OCI-LY7 (cell line): ENCODE measurements at regions not wholly inside any gene's neighbourhood (a gene's known extent, or its start where the extent isn't known, plus 50 kb on each side); places are given as distances from the start of the nearest gene placed in this dataset.

Experiments
- EZH2phosphoT487 ChIP-seq: fragments of 200-600 bp; sonication (generic); IDR thresholded peaks from 2 replicates; pipeline ENCODE4 v1.6.1; 2018; ENCODE audit warnings: low read depth, borderline replicate concordance, mild to moderate bottlenecking, mixed run types, antibody characterized with exemption, low read length, moderate library complexity, mixed read lengths
- TF ChIP-seq, protein P1 (sequence below): fragments of 200-600 bp; sonication (generic); conservative IDR thresholded peaks from 2 replicates; pipeline ENCODE4 v1.5.1; 2014; ENCODE audit warnings: mild to moderate bottlenecking, antibody characterized with exemption, low read length, moderate library complexity, mixed read lengths

DNA sequence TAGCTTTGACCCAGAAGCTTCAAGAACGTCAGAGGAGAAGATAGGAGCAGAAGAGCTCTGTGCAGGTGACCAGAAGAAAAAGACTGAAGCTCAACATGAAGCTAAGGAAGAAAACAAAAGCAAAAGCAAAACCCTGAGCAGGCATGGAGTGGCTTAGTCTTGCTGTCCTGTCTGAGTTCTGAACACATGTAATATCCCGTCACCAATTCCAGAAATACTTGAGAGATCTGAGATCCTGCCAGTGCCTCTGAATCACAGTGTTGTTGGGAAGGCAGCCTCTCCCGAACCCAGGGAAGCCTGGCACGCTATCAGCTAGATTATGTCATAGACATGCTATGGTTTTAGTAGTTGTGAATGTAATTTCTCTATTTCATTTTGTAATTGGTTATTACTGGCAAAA lies 235.7 kb downstream of the ICE1 start:
- TF ChIP-seq, protein P1, sequence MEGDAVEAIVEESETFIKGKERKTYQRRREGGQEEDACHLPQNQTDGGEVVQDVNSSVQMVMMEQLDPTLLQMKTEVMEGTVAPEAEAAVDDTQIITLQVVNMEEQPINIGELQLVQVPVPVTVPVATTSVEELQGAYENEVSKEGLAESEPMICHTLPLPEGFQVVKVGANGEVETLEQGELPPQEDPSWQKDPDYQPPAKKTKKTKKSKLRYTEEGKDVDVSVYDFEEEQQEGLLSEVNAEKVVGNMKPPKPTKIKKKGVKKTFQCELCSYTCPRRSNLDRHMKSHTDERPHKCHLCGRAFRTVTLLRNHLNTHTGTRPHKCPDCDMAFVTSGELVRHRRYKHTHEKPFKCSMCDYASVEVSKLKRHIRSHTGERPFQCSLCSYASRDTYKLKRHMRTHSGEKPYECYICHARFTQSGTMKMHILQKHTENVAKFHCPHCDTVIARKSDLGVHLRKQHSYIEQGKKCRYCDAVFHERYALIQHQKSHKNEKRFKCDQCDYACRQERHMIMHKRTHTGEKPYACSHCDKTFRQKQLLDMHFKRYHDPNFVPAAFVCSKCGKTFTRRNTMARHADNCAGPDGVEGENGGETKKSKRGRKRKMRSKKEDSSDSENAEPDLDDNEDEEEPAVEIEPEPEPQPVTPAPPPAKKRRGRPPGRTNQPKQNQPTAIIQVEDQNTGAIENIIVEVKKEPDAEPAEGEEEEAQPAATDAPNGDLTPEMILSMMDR: no peak
- no peak for TF ChIP-seq EZH2phosphoT487
